IMR-90 (cell line): ENCODE measurements at regions not wholly inside any gene's neighbourhood (a gene's known extent, or its start where the extent isn't known, plus 50 kb on each side); places are given as distances from the start of the nearest gene placed in this dataset.

Experiments
- ATAC-seq: fragments of 200-7000 bp; cut with Tn5 transposase; 2 replicates; pipeline ENCODE4 v1.9.1; 2020; ENCODE audit warnings: low read depth, mild to moderate bottlenecking, moderate library complexity
- BruUV-seq: library from RNA; stranded (reverse); fragments of 400-500 nt; replicated peaks from 2 replicates; lab custom pipeline; 2021; lab: Mats Ljungman, UMichigan
- CTCF ChIA-PET: fragments of 300-600 bp; formaldehyde crosslinking; extraction: SDS; loops from one replicate; lab custom pipeline; 2021; ENCODE audit warnings: antibody characterized with exemption; lab: Yijun Ruan, JAX
- POLR2A ChIA-PET: fragments of 300-600 bp; sonication (Branson Sonifier 250); formaldehyde crosslinking; loops from one replicate; lab custom pipeline; 2022; ENCODE audit warnings: antibody characterized with exemption; ENCODE audit not compliant: unreplicated experiment; lab: Charles Lee
- DNase-seq: peaks from one replicate; pipeline ENCODE4 v3.0.0; 2013
- H2AFZ ChIP-seq: replicated peaks from 2 replicates; pipeline ENCODE3; 2013; ENCODE audit warnings: low read length, mild to moderate bottlenecking; ENCODE audit not compliant: poor library complexity
- H2AK5ac ChIP-seq: 2 replicates; pipeline ENCODE4 v1.6.1; 2013; ENCODE audit warnings: low read depth, low read length, inconsistent platforms
- H2AK9ac ChIP-seq: replicated peaks from 2 replicates; pipeline ENCODE3; 2013; ENCODE audit warnings: mild to moderate bottlenecking, low read depth, low read length, moderate library complexity; ENCODE audit not compliant: poor library complexity
- H2BK120ac ChIP-seq: 2 replicates; pipeline ENCODE4 v1.6.1; 2013; ENCODE audit warnings: low read depth, low read length, inconsistent platforms
- H2BK15ac ChIP-seq: 3 replicates; pipeline ENCODE4 v1.6.1; 2013; ENCODE audit warnings: low read depth, low read length, inconsistent platforms
- H2BK20ac ChIP-seq: 2 replicates; pipeline ENCODE4 v1.6.1; 2013; ENCODE audit warnings: low read depth, mild to moderate bottlenecking, inconsistent platforms, low read length, moderate library complexity
- H2BK5ac ChIP-seq: 2 replicates; pipeline ENCODE4 v1.6.1; 2013; ENCODE audit warnings: mild to moderate bottlenecking, low read depth, low read length, inconsistent platforms; ENCODE audit not compliant: poor library complexity, severe bottlenecking
- H3K14ac ChIP-seq: replicated peaks from 2 replicates; pipeline ENCODE4 v1.6.1; 2013; ENCODE audit warnings: low read depth, low read length, inconsistent platforms
- H3K18ac ChIP-seq: 2 replicates; pipeline ENCODE4 v1.6.1; 2013; ENCODE audit warnings: low read depth, low read length, control low read depth
- H3K23ac ChIP-seq: 2 replicates; pipeline ENCODE4 v1.6.1; 2013; ENCODE audit warnings: low read depth, low read length, inconsistent platforms
- H3K27ac ChIP-seq: 2 replicates; pipeline ENCODE4 v1.5.1; 2013; ENCODE audit warnings: mild to moderate bottlenecking, control low read depth, low read length; ENCODE audit not compliant: insufficient read depth
- H3K27me3 ChIP-seq: 2 replicates; pipeline ENCODE4 v1.6.1; 2013; ENCODE audit warnings: low read length; ENCODE audit not compliant: control insufficient read depth, insufficient read depth
- H3K36me3 ChIP-seq: 2 replicates; pipeline ENCODE4 v1.6.1; 2013; ENCODE audit warnings: low read length, mixed read lengths; ENCODE audit not compliant: control insufficient read depth, insufficient read depth
- H3K4ac ChIP-seq: 2 replicates; pipeline ENCODE4 v1.6.1; 2013; ENCODE audit warnings: low read depth, low read length, inconsistent platforms
- H3K4me1 ChIP-seq: 2 replicates; pipeline ENCODE4 v1.6.1; 2013; ENCODE audit warnings: low read length, mixed read lengths; ENCODE audit not compliant: control insufficient read depth, insufficient read depth
- H3K4me2 ChIP-seq: 2 replicates; pipeline ENCODE4 v1.6.1; 2013; ENCODE audit warnings: low read depth, mild to moderate bottlenecking, control low read depth, low read length, moderate library complexity
- H3K4me3 ChIP-seq: 2 replicates; pipeline ENCODE4 v1.5.1; 2013; ENCODE audit warnings: low read depth, mild to moderate bottlenecking, control low read depth, low read length, moderate library complexity; ENCODE audit not compliant: insufficient read depth
- H3K56ac ChIP-seq: 2 replicates; pipeline ENCODE4 v1.6.1; 2013; ENCODE audit warnings: low read length, inconsistent platforms; ENCODE audit not compliant: insufficient read depth; ENCODE audit errors: extremely low read depth
- H3K79me1 ChIP-seq, 2 experiments: 2 replicates each; pipeline ENCODE4 v1.6.1; 2013; ENCODE audit warnings: low read length in 2 of 2, inconsistent platforms in 1 of 2, low read depth in 1 of 2
- H3K9ac ChIP-seq: 2 replicates; pipeline ENCODE4 v1.6.1; 2013; ENCODE audit warnings: low read depth, low read length, control low read depth
- H3K9me1 ChIP-seq: 2 replicates; pipeline ENCODE4 v1.6.1; 2013; ENCODE audit warnings: low read length, inconsistent platforms; ENCODE audit not compliant: insufficient read depth
- H3K9me3 ChIP-seq: 2 replicates; pipeline ENCODE4 v1.6.1; 2013; ENCODE audit warnings: low read length; ENCODE audit not compliant: control insufficient read depth, insufficient read depth
- H4K20me1 ChIP-seq: 2 replicates; pipeline ENCODE4 v1.6.1; 2013; ENCODE audit warnings: low read length, inconsistent platforms; ENCODE audit not compliant: insufficient read depth
- H4K5ac ChIP-seq: 2 replicates; pipeline ENCODE4 v1.6.1; 2013; ENCODE audit warnings: mild to moderate bottlenecking, low read depth, low read length, control low read depth
- H4K8ac ChIP-seq, 2 experiments: 2 replicates each; pipeline ENCODE4 v1.6.1; 2013; ENCODE audit warnings: low read depth in 2 of 2, low read length in 2 of 2, control low read depth in 1 of 2, inconsistent platforms in 1 of 2
- H4K91ac ChIP-seq: 2 replicates; pipeline ENCODE4 v1.6.1; 2013; ENCODE audit warnings: low read depth, low read length, inconsistent platforms; ENCODE audit not compliant: insufficient read depth
- BHLHE40 ChIP-seq: fragments of 150-350 bp; IDR thresholded peaks from 2 replicates; pipeline ENCODE4 v1.6.1; 2016; ENCODE audit warnings: mild to moderate bottlenecking, low read depth, low read length
- CHD1 ChIP-seq: IDR thresholded peaks from 2 replicates; pipeline ENCODE4 v1.6.1; 2012; ENCODE audit warnings: low read depth, low read length, improper control_type of control experiment
- FOS ChIP-seq: fragments of 150-350 bp; IDR thresholded peaks from 2 replicates; pipeline ENCODE4 v1.6.1; 2016; ENCODE audit warnings: low read depth, low read length
- MAZ ChIP-seq: IDR thresholded peaks from 2 replicates; pipeline ENCODE4 v1.6.1; 2012; ENCODE audit warnings: low read depth, mild to moderate bottlenecking, low read length, improper control_type of control experiment, moderate library complexity, borderline replicate concordance
- POLR2A ChIP-seq: IDR thresholded peaks from 2 replicates; pipeline ENCODE4 v1.6.1; 2012; ENCODE audit warnings: mild to moderate bottlenecking, low read depth, low read length
- RAD21 ChIP-seq: IDR thresholded peaks from 2 replicates; pipeline ENCODE4 v1.6.1; 2012; ENCODE audit warnings: low read length, improper control_type of control experiment
- RCOR1 ChIP-seq: IDR thresholded peaks from 2 replicates; pipeline ENCODE4 v1.6.1; 2012; ENCODE audit warnings: mild to moderate bottlenecking, low read length, improper control_type of control experiment; ENCODE audit not compliant: insufficient replicate concordance
- RFX5 ChIP-seq: IDR thresholded peaks from 2 replicates; pipeline ENCODE4 v1.8.0; 2012; ENCODE audit warnings: low read depth, mild to moderate bottlenecking, low read length, moderate library complexity
- SMC3 ChIP-seq: fragments of 150-350 bp; IDR thresholded peaks from 2 replicates; pipeline ENCODE4 v1.6.1; 2016; ENCODE audit warnings: low read depth, mild to moderate bottlenecking, antibody characterized with exemption, low read length, moderate library complexity
- USF2 ChIP-seq: fragments of 150-350 bp; IDR thresholded peaks from 2 replicates; pipeline ENCODE4 v1.6.1; 2017; ENCODE audit warnings: mild to moderate bottlenecking, antibody characterized with exemption, low read length, low read depth
- WGBS, 2 experiments: methylation state at CpG; one replicate each; pipeline versions ENCODE4 v1.1.5 to v1.1.7; 2013; ENCODE audit warnings: missing lambda C conversion rate in 2 of 2; ENCODE audit not compliant: insufficient read length in 1 of 2; ENCODE audit errors: extremely low coverage in 2 of 2; 5-methylcytosine and 5-hydroxymethylcytosine counted together
- dilution Hi-C: fragments of 300-500 bp; cut with HindIII; formaldehyde crosslinking; loops from one replicate; pipeline ENCODE4 v1.14.3; 2018; ENCODE audit warnings: low sequenced_read_pairs; ENCODE audit not compliant: unreplicated experiment
- in situ Hi-C: fragments of 300-500 bp; cut with MboI; formaldehyde crosslinking; loops from 3 replicates; pipeline ENCODE4 v1.14.3; 2019; ENCODE audit warnings: low sequenced_read_pairs, inconsistent platforms, mixed read lengths
- intact Hi-C: fragments of 100-400 bp; cut with micrococcal nuclease; formaldehyde crosslinking; loops from 2 replicates; pipeline ENCODE4 v1.10.0; 2022
- TF ChIP-seq, protein P1 (sequence below): fragments of 150-350 bp; IDR thresholded peaks from 2 replicates; pipeline ENCODE4 v1.6.1; 2016; ENCODE audit warnings: low read depth, mild to moderate bottlenecking, low read length, moderate library complexity, borderline replicate concordance

DNA sequence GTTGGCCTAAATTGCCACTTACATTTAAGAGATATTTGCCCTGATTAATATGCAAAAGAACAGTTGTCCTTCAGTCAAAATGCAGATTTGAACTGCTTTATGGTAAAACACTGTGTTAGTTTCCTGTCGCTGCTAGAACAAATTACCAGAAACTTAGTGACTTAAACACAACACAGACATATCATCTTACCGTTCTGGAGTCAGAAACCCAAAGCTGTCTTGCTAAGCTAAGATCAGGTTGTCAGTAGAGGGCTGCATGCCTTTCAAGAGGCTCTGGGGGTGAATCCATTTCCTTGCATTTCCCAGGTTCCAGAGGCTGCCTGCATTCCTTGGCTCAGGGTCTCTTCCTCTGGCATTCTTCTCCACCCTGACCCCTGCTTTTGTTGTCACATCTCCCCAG is 149.5 kb downstream of the FAM161A start:
- Histone ChIP-seq H2AK9ac (no peak overlapping the region), H4K91ac (no peak overlapping the region), H3K36me3 (no peaks in the 10 kb centered on the region), H2BK120ac (no peak overlapping the region), H3K9me1 (no peaks in the 10 kb centered on the region), H3K14ac (no peak overlapping the region), H3K4me1 (peaks cover 2% of the 10 kb centered on the region), H4K20me1 (no peaks in the 10 kb centered on the region), H3K18ac (no peak overlapping the region), H3K23ac (no peak overlapping the region), H2AK5ac (no peak overlapping the region), H2BK15ac (no peak overlapping the region), H3K4ac (no peak overlapping the region), H3K9ac (no peak overlapping the region), H4K5ac (no peak overlapping the region), H3K4me2 (no peak overlapping the region), H3K79me1 (no peaks in the 10 kb centered on the region), H2AFZ (no peak overlapping the region), H3K4me3 (no peak overlapping the region), H3K27me3 (no peaks in the 10 kb centered on the region; the same call in 1 of the 2 replicates), H3K56ac (no peak overlapping the region), H3K9me3 (no peaks in the 10 kb centered on the region), H4K8ac (no peak overlapping the region), H3K27ac (no peak overlapping the region), H2BK5ac (no peak overlapping the region), H2BK20ac (no peak overlapping the region)
- no TSS peak for BruUV-seq
- dilution Hi-C loops (no loop called here), intact Hi-C loops (no loop called here), in situ Hi-C loops (no loop called here)
- TF ChIP-seq, protein P1, sequence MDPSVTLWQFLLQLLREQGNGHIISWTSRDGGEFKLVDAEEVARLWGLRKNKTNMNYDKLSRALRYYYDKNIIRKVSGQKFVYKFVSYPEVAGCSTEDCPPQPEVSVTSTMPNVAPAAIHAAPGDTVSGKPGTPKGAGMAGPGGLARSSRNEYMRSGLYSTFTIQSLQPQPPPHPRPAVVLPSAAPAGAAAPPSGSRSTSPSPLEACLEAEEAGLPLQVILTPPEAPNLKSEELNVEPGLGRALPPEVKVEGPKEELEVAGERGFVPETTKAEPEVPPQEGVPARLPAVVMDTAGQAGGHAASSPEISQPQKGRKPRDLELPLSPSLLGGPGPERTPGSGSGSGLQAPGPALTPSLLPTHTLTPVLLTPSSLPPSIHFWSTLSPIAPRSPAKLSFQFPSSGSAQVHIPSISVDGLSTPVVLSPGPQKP: no peak
- TF ChIP-seq RCOR1: no peak
- no peak for TF ChIP-seq RFX5
- no peak for TF ChIP-seq POLR2A
- no peak for TF ChIP-seq CHD1
- TF ChIP-seq USF2: no peak
- TF ChIP-seq BHLHE40: no peak
- no peak for TF ChIP-seq FOS
- no peak for TF ChIP-seq MAZ
- TF ChIP-seq SMC3: no peak
- no peak for TF ChIP-seq RAD21
- POLR2A ChIA-PET: no interaction called here
- DNase-seq: no peak
- ATAC-seq: no peak
- WGBS, 2 experiments: 33% methylated on average over 1 of the region's 2 CpGs; no CpG with 5 or more reads in 1 of the 2 experiments
- CTCF ChIA-PET: no interaction called here
